Activated CD8-positive, alpha-beta T cell treated with anti-CD3 and anti-CD28 coated beads for 36 hours (primary cell): ENCODE measurements at regions not wholly inside any gene's neighbourhood (a gene's known extent, or its start where the extent isn't known, plus 50 kb on each side); places are given as distances from the start of the nearest gene placed in this dataset.

Source experiments
- ATAC-seq: fragments of 200-7000 bp; cut with Tn5 transposase; one replicate; pipeline ENCODE4 v1.10.0; 2021; ENCODE audit warnings: mild to moderate bottlenecking, moderate library complexity
- CTCF ChIA-PET: fragments of 350-600 bp; sonication (Branson Sonifier 250); formaldehyde crosslinking; loops from one replicate; lab custom pipeline; 2021; ENCODE audit warnings: antibody characterized with exemption; lab: Charles Lee
- POLR2A ChIA-PET: fragments of 350-600 bp; sonication (Branson Sonifier 250); formaldehyde crosslinking; loops from one replicate; lab custom pipeline; 2021; ENCODE audit warnings: antibody characterized with exemption; lab: Charles Lee
- DNase-seq: peaks from one replicate; pipeline ENCODE4 v3.0.0-alpha.2; 2020
- H3K27ac Mint-ChIP-seq: one replicate; pipeline ENCODE4 v1.8.0; 2021; ENCODE audit warnings: mild to moderate bottlenecking, mixed read lengths
- H3K27me3 Mint-ChIP-seq: one replicate; pipeline ENCODE4 v1.8.0; 2021; ENCODE audit warnings: mixed read lengths
- H3K36me3 Mint-ChIP-seq: one replicate; pipeline ENCODE4 v1.8.0; 2021; ENCODE audit warnings: low read depth, mixed read lengths
- H3K4me1 Mint-ChIP-seq: one replicate; pipeline ENCODE4 v1.8.0; 2021; ENCODE audit warnings: low read depth, mixed read lengths
- H3K4me3 Mint-ChIP-seq: one replicate; pipeline ENCODE4 v1.8.0; 2021; ENCODE audit warnings: mild to moderate bottlenecking, moderate library complexity, mixed read lengths
- H3K9me3 Mint-ChIP-seq: one replicate; pipeline ENCODE4 v1.8.0; 2021; ENCODE audit warnings: mixed read lengths
- CTCF ChIP-seq: fragments of 200-600 bp; IDR thresholded peaks from one replicate; pipeline ENCODE4 v1.8.0; 2022; ENCODE audit warnings: antibody characterized with exemption, mild to moderate bottlenecking
- intact Hi-C: fragments of 100-400 bp; cut with micrococcal nuclease; formaldehyde crosslinking; loops from one replicate; pipeline ENCODE4 v1.10.0; 2022

GRCh38 chrX:148382983-148383382 is 117.4 kb upstream of the AFF2 start:
- no peak for TF ChIP-seq CTCF
- Mint-ChIP-seq H3K4me1 (peaks cover 22% of the 10 kb centered on the region), H3K36me3 (no peaks in the 10 kb centered on the region), H3K27ac (no peak overlapping the region), H3K9me3 (no peaks in the 10 kb centered on the region), H3K27me3 (no peaks in the 10 kb centered on the region), H3K4me3 (no peak overlapping the region)
- ATAC-seq (no peak), DNase-seq (no peak)
- CTCF ChIA-PET, result no interaction called here
- intact Hi-C loops, result loop anchor here (5.0 to 10.0 kb wide), 3 partner anchors 84 to 248 kb away; no protein-coding TSS in a partner anchor
- POLR2A ChIA-PET, result no interaction called here

GRCh38 chrX:148385471-148385870 is 114.9 kb upstream of the AFF2 start:
- H3K9me3 Mint-ChIP-seq, result no peaks in the 10 kb centered on the region
- H3K27ac Mint-ChIP-seq, result no peak overlapping the region
- H3K36me3 Mint-ChIP-seq, result no peaks in the 10 kb centered on the region
- ChIA-PET POLR2A (no interaction called here), CTCF (no interaction called here)
- ATAC-seq (no peak), DNase-seq (no peak)
- no peaks in the 10 kb centered on the region for H3K27me3 Mint-ChIP-seq
- no peak for TF ChIP-seq CTCF
- no peak overlapping the region for H3K4me3 Mint-ChIP-seq
- H3K4me1 Mint-ChIP-seq, result peaks cover 16% of the 10 kb centered on the region
- intact Hi-C loops, result loop anchor here (10.0 kb wide), 2 partner anchors 101 to 251 kb away; no protein-coding TSS in a partner anchor

GRCh38 chrX:148389629-148390028 is 110.8 kb upstream of the AFF2 start:
- no peak overlapping the region for H3K4me3 Mint-ChIP-seq
- H3K36me3 Mint-ChIP-seq, result no peaks in the 10 kb centered on the region
- ATAC-seq (no peak), DNase-seq (no peak)
- ChIA-PET POLR2A (no interaction called here), CTCF (no interaction called here)
- TF ChIP-seq CTCF, result no peak
- no peaks in the 10 kb centered on the region for H3K27me3 Mint-ChIP-seq
- no peak overlapping the region for H3K27ac Mint-ChIP-seq
- peaks cover 4% of the 10 kb centered on the region for H3K4me1 Mint-ChIP-seq
- intact Hi-C loops, result loop anchor here (10.0 kb wide), 2 partner anchors 105 to 255 kb away; no protein-coding TSS in a partner anchor
- H3K9me3 Mint-ChIP-seq, result no peaks in the 10 kb centered on the region

- no peaks in the 10 kb centered on the region for H3K36me3 Mint-ChIP-seq
- no peak overlapping the region for H3K4me3 Mint-ChIP-seq
- TF ChIP-seq CTCF, result no peak
- CTCF ChIA-PET, result no interaction called here
- no peak overlapping the region for H3K27ac Mint-ChIP-seq
- no peaks in the 10 kb centered on the region for H3K9me3 Mint-ChIP-seq
- ATAC-seq, result peak; percentile 70
- peaks cover 11% of the 10 kb centered on the region for H3K4me1 Mint-ChIP-seq
- intact Hi-C loops, result no loop called here
- POLR2A ChIA-PET, result no interaction called here
- DNase-seq, result no peak
- no peaks in the 10 kb centered on the region for H3K27me3 Mint-ChIP-seq
These were observed 88.4 kb upstream of the AFF2 start for GRCh38 chrX:148412006-148412405.

GRCh38 chrX:148416142-148416541 is 84.3 kb upstream of the AFF2 start:
- H3K27me3 Mint-ChIP-seq, result no peaks in the 10 kb centered on the region

More at GRCh38 chrX:148416142-148416541, 84.3 kb upstream of the AFF2 start:
- peaks cover 11% of the 10 kb centered on the region for H3K4me1 Mint-ChIP-seq
- no peak for TF ChIP-seq CTCF
- H3K36me3 Mint-ChIP-seq, result no peaks in the 10 kb centered on the region
- DNase-seq (no peak), ATAC-seq (no peak)
- no peak overlapping the region for H3K27ac Mint-ChIP-seq
- H3K4me3 Mint-ChIP-seq, result no peak overlapping the region
- no peaks in the 10 kb centered on the region for H3K9me3 Mint-ChIP-seq
- CTCF ChIA-PET, result no interaction called here
- intact Hi-C loops, result no loop called here
- POLR2A ChIA-PET, result no interaction called here
